ENCODE measurements at regions not wholly inside any gene's neighbourhood (a gene's known extent, or its start where the extent isn't known, plus 50 kb on each side); places are given as distances from the start of the nearest gene placed in this dataset.

DNA sequence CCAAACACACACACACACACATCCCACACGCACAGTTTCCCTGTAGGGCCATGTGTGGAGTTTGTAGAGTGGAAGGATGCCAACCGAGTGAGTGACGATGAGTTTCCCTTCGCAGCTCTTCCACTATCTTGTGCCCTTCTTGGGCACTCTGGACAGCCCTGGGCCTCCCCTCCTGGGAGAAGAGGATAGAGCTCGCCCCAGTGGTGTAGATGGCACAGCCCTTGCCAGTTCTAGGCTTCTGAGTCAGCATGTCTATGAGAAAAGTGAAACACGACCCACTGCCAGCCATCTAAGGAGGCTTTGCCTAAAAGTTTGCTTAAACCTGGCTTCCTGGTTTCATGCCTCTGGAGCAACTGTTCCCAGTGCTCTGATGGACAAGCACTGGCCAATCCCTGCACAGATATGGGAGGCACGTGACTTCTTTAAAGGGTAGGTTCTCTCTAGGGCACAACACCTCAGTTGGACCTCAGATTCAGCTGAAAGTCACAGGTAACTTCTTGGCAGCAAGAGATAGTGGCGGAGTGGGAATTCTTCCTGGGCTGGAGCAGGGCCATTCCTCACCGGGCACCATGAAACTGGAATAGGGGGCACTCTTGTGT lies 195.9 kb upstream of the GALNT2 start:
- TF ChIP-seq GATA2 (IDR thresholded peaks at IDR 0.05; ENCODE audit: low read depth, low read length) (no peak), GATA3 (IDR thresholded peaks at IDR 0.05; ENCODE audit: low read depth, low read length) (no peak)
